ENCODE measurements at regions not wholly inside any gene's neighbourhood (a gene's known extent, or its start where the extent isn't known, plus 50 kb on each side); places are given as distances from the start of the nearest gene placed in this dataset.
A peak's percentile ranks its signal among the peaks of the same experiment; 100 is the strongest.

- Mint-ChIP-seq H3K27me3 (ENCODE audit: unreplicated experiment) (peaks cover 5% of the 10 kb centered on the region), H3K36me3 (ENCODE audit: unreplicated experiment) (no peaks in the 10 kb centered on the region), H3K4me3 (ENCODE audit: unreplicated experiment) (no peak overlapping the region), H3K9me3 (ENCODE audit: unreplicated experiment) (peaks cover 5% of the 10 kb centered on the region), H3K4me1 (ENCODE audit: unreplicated experiment) (peaks cover 19% of the 10 kb centered on the region), H3K27ac (ENCODE audit: unreplicated experiment) (no peak overlapping the region)
- DNase-seq (ENCODE audit: extremely low spot score, unreplicated experiment) = peak; percentile 70
- TF ChIP-seq CTCF (IDR thresholded peaks at IDR 0.05) = no peak
Observed at GRCh38 chr10:42954766-42955492, 121.9 kb upstream of the RET start.

GRCh38 chr10:42955493-42955889, 121.4 kb upstream of the RET start:
- Mint-ChIP-seq H3K9me3 (ENCODE audit: unreplicated experiment) (peaks cover 5% of the 10 kb centered on the region), H3K27ac (ENCODE audit: unreplicated experiment) (no peak overlapping the region), H3K4me3 (ENCODE audit: unreplicated experiment) (no peak overlapping the region), H3K36me3 (ENCODE audit: unreplicated experiment) (no peaks in the 10 kb centered on the region), H3K4me1 (ENCODE audit: unreplicated experiment) (peaks cover 20% of the 10 kb centered on the region), H3K27me3 (ENCODE audit: unreplicated experiment) (peaks cover 5% of the 10 kb centered on the region)
- no peak for TF ChIP-seq CTCF (IDR thresholded peaks at IDR 0.05)
- peak; percentile 68 for DNase-seq (ENCODE audit: extremely low spot score, unreplicated experiment)

GRCh38 chr10:42956045-42956444, 120.8 kb upstream of the RET start:
- H3K27ac Mint-ChIP-seq (ENCODE audit: unreplicated experiment) = no peak overlapping the region
- H3K9me3 Mint-ChIP-seq (ENCODE audit: unreplicated experiment) = peaks cover 5% of the 10 kb centered on the region
- TF ChIP-seq CTCF (IDR thresholded peaks at IDR 0.05) = no peak
- no peaks in the 10 kb centered on the region for H3K36me3 Mint-ChIP-seq (ENCODE audit: unreplicated experiment)
- no peak overlapping the region for H3K4me3 Mint-ChIP-seq (ENCODE audit: unreplicated experiment)
- H3K4me1 Mint-ChIP-seq (ENCODE audit: unreplicated experiment) = peaks cover 24% of the 10 kb centered on the region
- peaks cover 3% of the 10 kb centered on the region for H3K27me3 Mint-ChIP-seq (ENCODE audit: unreplicated experiment)
- DNase-seq (ENCODE audit: extremely low spot score, unreplicated experiment) = no peak

GRCh38 chr10:42958142-42958868, 118.6 kb upstream of the RET start:
- no peaks in the 10 kb centered on the region for H3K36me3 Mint-ChIP-seq (ENCODE audit: unreplicated experiment)
- peaks cover 5% of the 10 kb centered on the region for H3K9me3 Mint-ChIP-seq (ENCODE audit: unreplicated experiment)
- DNase-seq (ENCODE audit: extremely low spot score, unreplicated experiment) = peak; percentile 68
- TF ChIP-seq CTCF (IDR thresholded peaks at IDR 0.05) = no peak
- peaks cover 3% of the 10 kb centered on the region for H3K27me3 Mint-ChIP-seq (ENCODE audit: unreplicated experiment)
- H3K27ac Mint-ChIP-seq (ENCODE audit: unreplicated experiment) = no peak overlapping the region
- peaks cover 20% of the 10 kb centered on the region for H3K4me1 Mint-ChIP-seq (ENCODE audit: unreplicated experiment)
- H3K4me3 Mint-ChIP-seq (ENCODE audit: unreplicated experiment) = no peak overlapping the region

GRCh38 chr10:42959833-42960232, 117.0 kb upstream of the RET start:
- H3K27ac Mint-ChIP-seq (ENCODE audit: unreplicated experiment) = no peak overlapping the region
- peaks cover 5% of the 10 kb centered on the region for H3K9me3 Mint-ChIP-seq (ENCODE audit: unreplicated experiment)
- no peak for DNase-seq (ENCODE audit: extremely low spot score, unreplicated experiment)
- H3K36me3 Mint-ChIP-seq (ENCODE audit: unreplicated experiment) = no peaks in the 10 kb centered on the region
- no peak overlapping the region for H3K4me3 Mint-ChIP-seq (ENCODE audit: unreplicated experiment)
- H3K27me3 Mint-ChIP-seq (ENCODE audit: unreplicated experiment) = peaks cover 5% of the 10 kb centered on the region
- H3K4me1 Mint-ChIP-seq (ENCODE audit: unreplicated experiment) = peaks cover 20% of the 10 kb centered on the region
- TF ChIP-seq CTCF (IDR thresholded peaks at IDR 0.05) = no peak
